ENCODE measurements at regions not wholly inside any gene's neighbourhood (a gene's known extent, or its start where the extent isn't known, plus 50 kb on each side); places are given as distances from the start of the nearest gene placed in this dataset.

DNA sequence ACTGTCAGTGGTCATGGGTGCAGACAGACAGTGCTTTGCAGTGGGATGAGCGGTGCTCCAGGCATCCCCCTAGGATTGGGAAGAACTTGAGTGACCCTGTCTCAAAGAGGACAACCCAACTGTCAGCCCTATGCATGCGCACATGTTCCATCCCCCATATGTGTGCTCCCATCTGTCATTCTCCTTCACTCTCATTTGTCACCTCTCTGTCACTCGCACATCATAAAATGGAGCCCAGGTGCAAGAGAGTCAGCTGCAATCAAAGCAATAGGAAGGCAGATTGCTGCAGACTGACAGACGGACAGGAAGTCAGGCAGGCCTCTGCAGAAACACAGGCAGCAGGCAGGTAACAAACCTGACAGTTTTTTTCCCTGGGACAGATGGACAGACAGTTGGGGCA is 101.8 kb upstream of the CCL1 start (continued):
- TF ChIP-seq TRAFD1 (CRISPR knock-in tag; IDR thresholded peaks at IDR 0.05; ENCODE audit: borderline replicate concordance) (no peak), HDAC1 (CRISPR knock-in tag; IDR thresholded peaks at IDR 0.05) (no peak), KAT8 (CRISPR knock-in tag; IDR thresholded peaks at IDR 0.05) (no peak), ZNF562 (CRISPR knock-in tag; IDR thresholded peaks at IDR 0.05; ENCODE audit: borderline replicate concordance) (no peak), SMAD9 (CRISPR knock-in tag; IDR thresholded peaks at IDR 0.05) (no peak), YEATS2 (CRISPR knock-in tag; IDR thresholded peaks at IDR 0.05; ENCODE audit: borderline replicate concordance) (no peak)
- TF ChIP-seq, protein P1, sequence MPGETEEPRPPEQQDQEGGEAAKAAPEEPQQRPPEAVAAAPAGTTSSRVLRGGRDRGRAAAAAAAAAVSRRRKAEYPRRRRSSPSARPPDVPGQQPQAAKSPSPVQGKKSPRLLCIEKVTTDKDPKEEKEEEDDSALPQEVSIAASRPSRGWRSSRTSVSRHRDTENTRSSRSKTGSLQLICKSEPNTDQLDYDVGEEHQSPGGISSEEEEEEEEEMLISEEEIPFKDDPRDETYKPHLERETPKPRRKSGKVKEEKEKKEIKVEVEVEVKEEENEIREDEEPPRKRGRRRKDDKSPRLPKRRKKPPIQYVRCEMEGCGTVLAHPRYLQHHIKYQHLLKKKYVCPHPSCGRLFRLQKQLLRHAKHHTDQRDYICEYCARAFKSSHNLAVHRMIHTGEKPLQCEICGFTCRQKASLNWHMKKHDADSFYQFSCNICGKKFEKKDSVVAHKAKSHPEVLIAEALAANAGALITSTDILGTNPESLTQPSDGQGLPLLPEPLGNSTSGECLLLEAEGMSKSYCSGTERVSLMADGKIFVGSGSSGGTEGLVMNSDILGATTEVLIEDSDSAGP (CRISPR knock-in tag; IDR thresholded peaks at IDR 0.05; ENCODE audit: borderline replicate concordance), result no peak

GRCh38 chr17:34458266-34458665 is 95.2 kb upstream of the CCL1 start:
- Histone ChIP-seq H3K9me3 (ENCODE audit: low read length) (no peaks in the 10 kb centered on the region), H2AFZ (ENCODE audit: low read length) (no peak overlapping the region), H3K79me2 (ENCODE audit: insufficient read depth, low read length) (no peaks in the 10 kb centered on the region), H3K9ac (ENCODE audit: insufficient read depth, low read depth, low read length) (no peak overlapping the region), H3K4me2 (ENCODE audit: low read depth, low read length) (no peak overlapping the region), H4K20me1 (ENCODE audit: insufficient read depth, low read length) (no peaks in the 10 kb centered on the region), H3K27ac (ENCODE audit: extremely low read length, insufficient read depth, low read length) (no peak overlapping the region), H3K4me1 (ENCODE audit: insufficient read depth, low read length) (no peaks in the 10 kb centered on the region), H3K4me3 (replicated peaks in 1 of 3; ENCODE audit: insufficient read depth in 1 of 3, low read depth in 2 of 3, low read length in 3 of 3) (no peak overlapping the region), H3K36me3 (replicated peaks in 1 of 2; ENCODE audit: control insufficient read depth in 1 of 2, insufficient read depth in 2 of 2, low read length in 2 of 2) (no peaks in the 10 kb centered on the region), H3K27me3 (ENCODE audit: control insufficient read depth in 1 of 2, insufficient read depth in 2 of 2, low read length in 2 of 2) (peaks cover 0 to 1% of the 10 kb centered on the region in 2 experiments; a peak in 1 of 5 replicates)
- ATAC-seq (no peak), FAIRE-seq (no peak), DNase-seq (ENCODE audit: low spot score) (no peak)
- intact Hi-C loops (cut with micrococcal nuclease; ENCODE audit: unreplicated experiment), result no loop called here
- CTCF ChIA-PET (ENCODE audit: low intra/inter-chr PET ratio, low total read pairs), result no interaction called here
- BruUV-seq (replicated peaks), result no TSS peak
- POLR2A ChIA-PET, result no interaction called here
- in situ Hi-C loops (cut with HindIII; ENCODE audit: extremely low pct_ligation_motif_present, low pct_unique_long_range_greater_than_20kb), result no loop called here
- 12% methylated on average over 6 of the region's 6 CpGs for WGBS (ENCODE audit: low lambda C conversion rate)
- TF ChIP-seq ZBTB1 (CRISPR knock-in tag; IDR thresholded peaks at IDR 0.05; ENCODE audit: borderline replicate concordance) (no peak), POGZ (CRISPR knock-in tag; IDR thresholded peaks at IDR 0.05) (no peak), ZNF607 (CRISPR knock-in tag; IDR thresholded peaks at IDR 0.05; ENCODE audit: borderline replicate concordance) (no peak), NR3C1 (CRISPR knock-in tag; IDR thresholded peaks at IDR 0.05) (no peak), ZNF18 (CRISPR knock-in tag; IDR thresholded peaks at IDR 0.05; ENCODE audit: insufficient replicate concordance) (no peak), SIN3B (IDR thresholded peaks at IDR 0.05; ENCODE audit: low read length) (no peak), IKZF4 (CRISPR knock-in tag; IDR thresholded peaks at IDR 0.05; ENCODE audit: borderline replicate concordance, low read depth, not compliant biosample characterization) (no peak), ZNF350 (CRISPR knock-in tag; IDR thresholded peaks at IDR 0.05; ENCODE audit: borderline replicate concordance, low read depth) (no peak)
- TF ChIP-seq, protein P2, sequence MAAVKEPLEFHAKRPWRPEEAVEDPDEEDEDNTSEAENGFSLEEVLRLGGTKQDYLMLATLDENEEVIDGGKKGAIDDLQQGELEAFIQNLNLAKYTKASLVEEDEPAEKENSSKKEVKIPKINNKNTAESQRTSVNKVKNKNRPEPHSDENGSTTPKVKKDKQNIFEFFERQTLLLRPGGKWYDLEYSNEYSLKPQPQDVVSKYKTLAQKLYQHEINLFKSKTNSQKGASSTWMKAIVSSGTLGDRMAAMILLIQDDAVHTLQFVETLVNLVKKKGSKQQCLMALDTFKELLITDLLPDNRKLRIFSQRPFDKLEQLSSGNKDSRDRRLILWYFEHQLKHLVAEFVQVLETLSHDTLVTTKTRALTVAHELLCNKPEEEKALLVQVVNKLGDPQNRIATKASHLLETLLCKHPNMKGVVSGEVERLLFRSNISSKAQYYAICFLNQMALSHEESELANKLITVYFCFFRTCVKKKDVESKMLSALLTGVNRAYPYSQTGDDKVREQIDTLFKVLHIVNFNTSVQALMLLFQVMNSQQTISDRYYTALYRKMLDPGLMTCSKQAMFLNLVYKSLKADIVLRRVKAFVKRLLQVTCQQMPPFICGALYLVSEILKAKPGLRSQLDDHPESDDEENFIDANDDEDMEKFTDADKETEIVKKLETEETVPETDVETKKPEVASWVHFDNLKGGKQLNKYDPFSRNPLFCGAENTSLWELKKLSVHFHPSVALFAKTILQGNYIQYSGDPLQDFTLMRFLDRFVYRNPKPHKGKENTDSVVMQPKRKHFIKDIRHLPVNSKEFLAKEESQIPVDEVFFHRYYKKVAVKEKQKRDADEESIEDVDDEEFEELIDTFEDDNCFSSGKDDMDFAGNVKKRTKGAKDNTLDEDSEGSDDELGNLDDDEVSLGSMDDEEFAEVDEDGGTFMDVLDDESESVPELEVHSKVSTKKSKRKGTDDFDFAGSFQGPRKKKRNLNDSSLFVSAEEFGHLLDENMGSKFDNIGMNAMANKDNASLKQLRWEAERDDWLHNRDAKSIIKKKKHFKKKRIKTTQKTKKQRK (IDR thresholded peaks at IDR 0.05; ENCODE audit: low read length), result no peak
